IMR-90 (cell line): ENCODE measurements at regions not wholly inside any gene's neighbourhood (a gene's known extent, or its start where the extent isn't known, plus 50 kb on each side); places are given as distances from the start of the nearest gene placed in this dataset.

Source experiments
- ATAC-seq: fragments of 200-7000 bp; cut with Tn5 transposase; 2 replicates; pipeline ENCODE4 v1.9.1; 2020; ENCODE audit warnings: low read depth, mild to moderate bottlenecking, moderate library complexity
- BruUV-seq: library from RNA; stranded (reverse); fragments of 400-500 nt; replicated peaks from 2 replicates; lab custom pipeline; 2021; lab: Mats Ljungman, UMichigan
- CTCF ChIA-PET: fragments of 300-600 bp; formaldehyde crosslinking; extraction: SDS; loops from one replicate; lab custom pipeline; 2021; ENCODE audit warnings: antibody characterized with exemption; lab: Yijun Ruan, JAX
- POLR2A ChIA-PET: fragments of 300-600 bp; sonication (Branson Sonifier 250); formaldehyde crosslinking; loops from one replicate; lab custom pipeline; 2022; ENCODE audit warnings: antibody characterized with exemption; ENCODE audit not compliant: unreplicated experiment; lab: Charles Lee
- DNase-seq: peaks from one replicate; pipeline ENCODE4 v3.0.0; 2013
- H2AFZ ChIP-seq: replicated peaks from 2 replicates; pipeline ENCODE3; 2013; ENCODE audit warnings: low read length, mild to moderate bottlenecking; ENCODE audit not compliant: poor library complexity
- H2AK5ac ChIP-seq: 2 replicates; pipeline ENCODE4 v1.6.1; 2013; ENCODE audit warnings: low read depth, low read length, inconsistent platforms
- H2AK9ac ChIP-seq: replicated peaks from 2 replicates; pipeline ENCODE3; 2013; ENCODE audit warnings: mild to moderate bottlenecking, low read depth, low read length, moderate library complexity; ENCODE audit not compliant: poor library complexity
- H2BK120ac ChIP-seq: 2 replicates; pipeline ENCODE4 v1.6.1; 2013; ENCODE audit warnings: low read depth, low read length, inconsistent platforms
- H2BK15ac ChIP-seq: 3 replicates; pipeline ENCODE4 v1.6.1; 2013; ENCODE audit warnings: low read depth, low read length, inconsistent platforms
- H2BK20ac ChIP-seq: 2 replicates; pipeline ENCODE4 v1.6.1; 2013; ENCODE audit warnings: low read depth, mild to moderate bottlenecking, inconsistent platforms, low read length, moderate library complexity
- H2BK5ac ChIP-seq: 2 replicates; pipeline ENCODE4 v1.6.1; 2013; ENCODE audit warnings: mild to moderate bottlenecking, low read depth, low read length, inconsistent platforms; ENCODE audit not compliant: poor library complexity, severe bottlenecking
- H3K14ac ChIP-seq: replicated peaks from 2 replicates; pipeline ENCODE4 v1.6.1; 2013; ENCODE audit warnings: low read depth, low read length, inconsistent platforms
- H3K18ac ChIP-seq: 2 replicates; pipeline ENCODE4 v1.6.1; 2013; ENCODE audit warnings: low read depth, low read length, control low read depth
- H3K23ac ChIP-seq: 2 replicates; pipeline ENCODE4 v1.6.1; 2013; ENCODE audit warnings: low read depth, low read length, inconsistent platforms
- H3K27ac ChIP-seq: 2 replicates; pipeline ENCODE4 v1.5.1; 2013; ENCODE audit warnings: mild to moderate bottlenecking, control low read depth, low read length; ENCODE audit not compliant: insufficient read depth
- H3K27me3 ChIP-seq: 2 replicates; pipeline ENCODE4 v1.6.1; 2013; ENCODE audit warnings: low read length; ENCODE audit not compliant: control insufficient read depth, insufficient read depth
- H3K36me3 ChIP-seq: 2 replicates; pipeline ENCODE4 v1.6.1; 2013; ENCODE audit warnings: low read length, mixed read lengths; ENCODE audit not compliant: control insufficient read depth, insufficient read depth
- H3K4ac ChIP-seq: 2 replicates; pipeline ENCODE4 v1.6.1; 2013; ENCODE audit warnings: low read depth, low read length, inconsistent platforms
- H3K4me1 ChIP-seq: 2 replicates; pipeline ENCODE4 v1.6.1; 2013; ENCODE audit warnings: low read length, mixed read lengths; ENCODE audit not compliant: control insufficient read depth, insufficient read depth
- H3K4me2 ChIP-seq: 2 replicates; pipeline ENCODE4 v1.6.1; 2013; ENCODE audit warnings: low read depth, mild to moderate bottlenecking, control low read depth, low read length, moderate library complexity
- H3K4me3 ChIP-seq: 2 replicates; pipeline ENCODE4 v1.5.1; 2013; ENCODE audit warnings: low read depth, mild to moderate bottlenecking, control low read depth, low read length, moderate library complexity; ENCODE audit not compliant: insufficient read depth
- H3K56ac ChIP-seq: 2 replicates; pipeline ENCODE4 v1.6.1; 2013; ENCODE audit warnings: low read length, inconsistent platforms; ENCODE audit not compliant: insufficient read depth; ENCODE audit errors: extremely low read depth
- H3K79me1 ChIP-seq, 2 experiments: 2 replicates each; pipeline ENCODE4 v1.6.1; 2013; ENCODE audit warnings: low read length in 2 of 2, inconsistent platforms in 1 of 2, low read depth in 1 of 2
- H3K9ac ChIP-seq: 2 replicates; pipeline ENCODE4 v1.6.1; 2013; ENCODE audit warnings: low read depth, low read length, control low read depth
- H3K9me1 ChIP-seq: 2 replicates; pipeline ENCODE4 v1.6.1; 2013; ENCODE audit warnings: low read length, inconsistent platforms; ENCODE audit not compliant: insufficient read depth
- H3K9me3 ChIP-seq: 2 replicates; pipeline ENCODE4 v1.6.1; 2013; ENCODE audit warnings: low read length; ENCODE audit not compliant: control insufficient read depth, insufficient read depth
- H4K20me1 ChIP-seq: 2 replicates; pipeline ENCODE4 v1.6.1; 2013; ENCODE audit warnings: low read length, inconsistent platforms; ENCODE audit not compliant: insufficient read depth
- H4K5ac ChIP-seq: 2 replicates; pipeline ENCODE4 v1.6.1; 2013; ENCODE audit warnings: mild to moderate bottlenecking, low read depth, low read length, control low read depth
- H4K8ac ChIP-seq, 2 experiments: 2 replicates each; pipeline ENCODE4 v1.6.1; 2013; ENCODE audit warnings: low read depth in 2 of 2, low read length in 2 of 2, control low read depth in 1 of 2, inconsistent platforms in 1 of 2
- H4K91ac ChIP-seq: 2 replicates; pipeline ENCODE4 v1.6.1; 2013; ENCODE audit warnings: low read depth, low read length, inconsistent platforms; ENCODE audit not compliant: insufficient read depth
- CEBPB ChIP-seq: IDR thresholded peaks from 2 replicates; pipeline ENCODE4 v1.6.1; 2012; ENCODE audit warnings: low read depth, low read length, improper control_type of control experiment
- MAFK ChIP-seq: IDR thresholded peaks from 2 replicates; pipeline ENCODE4 v1.6.1; 2012; ENCODE audit warnings: low read depth, low read length, improper control_type of control experiment
- MAZ ChIP-seq: IDR thresholded peaks from 2 replicates; pipeline ENCODE4 v1.6.1; 2012; ENCODE audit warnings: low read depth, mild to moderate bottlenecking, low read length, improper control_type of control experiment, moderate library complexity, borderline replicate concordance
- MXI1 ChIP-seq: IDR thresholded peaks from 2 replicates; pipeline ENCODE4 v1.6.1; 2012; ENCODE audit warnings: low read depth, mild to moderate bottlenecking, low read length, moderate library complexity, borderline replicate concordance
- NFE2L2 ChIP-seq: fragments of 150-350 bp; IDR thresholded peaks from 2 replicates; pipeline ENCODE4 v1.6.1; 2016; ENCODE audit warnings: low read depth, mild to moderate bottlenecking, low read length
- RFX5 ChIP-seq: IDR thresholded peaks from 2 replicates; pipeline ENCODE4 v1.8.0; 2012; ENCODE audit warnings: low read depth, mild to moderate bottlenecking, low read length, moderate library complexity
- SMC3 ChIP-seq: fragments of 150-350 bp; IDR thresholded peaks from 2 replicates; pipeline ENCODE4 v1.6.1; 2016; ENCODE audit warnings: low read depth, mild to moderate bottlenecking, antibody characterized with exemption, low read length, moderate library complexity
- WGBS, 2 experiments: methylation state at CpG; one replicate each; pipeline versions ENCODE4 v1.1.5 to v1.1.7; 2013; ENCODE audit warnings: missing lambda C conversion rate in 2 of 2; ENCODE audit not compliant: insufficient read length in 1 of 2; ENCODE audit errors: extremely low coverage in 2 of 2; 5-methylcytosine and 5-hydroxymethylcytosine counted together
- dilution Hi-C: fragments of 300-500 bp; cut with HindIII; formaldehyde crosslinking; loops from one replicate; pipeline ENCODE4 v1.14.3; 2018; ENCODE audit warnings: low sequenced_read_pairs; ENCODE audit not compliant: unreplicated experiment
- in situ Hi-C: fragments of 300-500 bp; cut with MboI; formaldehyde crosslinking; loops from 3 replicates; pipeline ENCODE4 v1.14.3; 2019; ENCODE audit warnings: low sequenced_read_pairs, inconsistent platforms, mixed read lengths
- intact Hi-C: fragments of 100-400 bp; cut with micrococcal nuclease; formaldehyde crosslinking; loops from 2 replicates; pipeline ENCODE4 v1.10.0; 2022
- TF ChIP-seq, protein P1 (sequence below): conservative IDR thresholded peaks from 2 replicates; pipeline ENCODE4 v1.5.1; 2012; ENCODE audit warnings: mild to moderate bottlenecking, low read depth, low read length, improper control_type of control experiment

DNA sequence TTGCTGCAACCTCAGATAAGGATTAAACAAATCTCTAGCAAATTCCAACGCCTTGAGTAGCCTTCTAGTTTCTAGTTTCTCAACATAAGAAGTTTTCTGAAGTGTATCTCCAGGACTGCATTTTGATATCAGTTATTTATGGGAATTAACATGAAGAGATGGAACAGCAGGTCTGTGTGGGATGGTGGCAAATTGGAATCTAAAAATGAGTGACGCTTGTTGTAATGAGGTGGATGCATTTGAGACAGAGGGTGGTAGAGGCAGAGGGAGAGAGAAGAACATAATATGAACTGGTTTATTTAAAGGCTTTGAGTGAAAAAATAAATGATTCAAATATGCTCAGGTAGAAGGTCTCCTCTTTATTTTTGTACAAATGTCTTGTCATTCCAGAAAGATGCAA lies 446.8 kb upstream of the GCFC2 start:
- Histone ChIP-seq H2BK15ac (no peak overlapping the region), H3K9me1 (no peaks in the 10 kb centered on the region), H3K27me3 (no peaks in the 10 kb centered on the region), H4K5ac (no peak overlapping the region), H2BK120ac (no peak overlapping the region), H4K91ac (no peak overlapping the region), H3K4me2 (no peak overlapping the region; the same call in 1 of the 2 replicates), H3K27ac (no peak overlapping the region), H3K9me3 (no peaks in the 10 kb centered on the region), H3K14ac (no peak overlapping the region), H3K18ac (no peak overlapping the region), H3K4me3 (no peak overlapping the region), H3K4ac (no peak overlapping the region), H2AK9ac (no peak overlapping the region), H2AK5ac (no peak overlapping the region), H3K23ac (no peak overlapping the region), H3K79me1 (no peaks in the 10 kb centered on the region), H2AFZ (no peak overlapping the region), H3K56ac (no peak overlapping the region), H4K20me1 (no peaks in the 10 kb centered on the region), H2BK5ac (no peak overlapping the region), H2BK20ac (no peak overlapping the region), H4K8ac (no peak overlapping the region), H3K4me1 (no peaks in the 10 kb centered on the region), H3K9ac (no peak overlapping the region), H3K36me3 (no peaks in the 10 kb centered on the region)
- DNase-seq, result peak; percentile 4
- BruUV-seq, result no TSS peak
- in situ Hi-C loops, result no loop called here
- CTCF ChIA-PET, result no interaction called here
- no peak for TF ChIP-seq RFX5
- TF ChIP-seq MXI1, result no peak
- TF ChIP-seq NFE2L2, result no peak
- TF ChIP-seq, protein P1, sequence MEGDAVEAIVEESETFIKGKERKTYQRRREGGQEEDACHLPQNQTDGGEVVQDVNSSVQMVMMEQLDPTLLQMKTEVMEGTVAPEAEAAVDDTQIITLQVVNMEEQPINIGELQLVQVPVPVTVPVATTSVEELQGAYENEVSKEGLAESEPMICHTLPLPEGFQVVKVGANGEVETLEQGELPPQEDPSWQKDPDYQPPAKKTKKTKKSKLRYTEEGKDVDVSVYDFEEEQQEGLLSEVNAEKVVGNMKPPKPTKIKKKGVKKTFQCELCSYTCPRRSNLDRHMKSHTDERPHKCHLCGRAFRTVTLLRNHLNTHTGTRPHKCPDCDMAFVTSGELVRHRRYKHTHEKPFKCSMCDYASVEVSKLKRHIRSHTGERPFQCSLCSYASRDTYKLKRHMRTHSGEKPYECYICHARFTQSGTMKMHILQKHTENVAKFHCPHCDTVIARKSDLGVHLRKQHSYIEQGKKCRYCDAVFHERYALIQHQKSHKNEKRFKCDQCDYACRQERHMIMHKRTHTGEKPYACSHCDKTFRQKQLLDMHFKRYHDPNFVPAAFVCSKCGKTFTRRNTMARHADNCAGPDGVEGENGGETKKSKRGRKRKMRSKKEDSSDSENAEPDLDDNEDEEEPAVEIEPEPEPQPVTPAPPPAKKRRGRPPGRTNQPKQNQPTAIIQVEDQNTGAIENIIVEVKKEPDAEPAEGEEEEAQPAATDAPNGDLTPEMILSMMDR, result no peak
- TF ChIP-seq SMC3, result no peak
- TF ChIP-seq MAZ, result no peak
- no peak for TF ChIP-seq CEBPB
- no peak for TF ChIP-seq MAFK
- WGBS, 2 experiments, result 100% methylated on average over 1 of the region's 2 CpGs; no CpG with 5 or more reads in 1 of the 2 experiments
- dilution Hi-C loops, result no loop called here
- intact Hi-C loops, result no loop called here
- peak; percentile 32; the same call in 1 of the 2 replicates for ATAC-seq
- POLR2A ChIA-PET, result no interaction called here
